Activated T-cell treated with anti-CD3 and anti-CD28 coated beads, Interleukin-2, amount 50 U/mL, for 1 hour (primary cell): ENCODE measurements at regions not wholly inside any gene's neighbourhood (a gene's known extent, or its start where the extent isn't known, plus 50 kb on each side); places are given as distances from the start of the nearest gene placed in this dataset.
"Not testable (repeated sequence)": the region's sequence is repeated elsewhere in the genome, so short reads cannot be mapped to it uniquely, and the experiment has no call there.

ENCODE experiments used
- DNase-seq: peaks from one replicate; pipeline ENCODE4 v3.0.0-alpha.2; 2020

DNA sequence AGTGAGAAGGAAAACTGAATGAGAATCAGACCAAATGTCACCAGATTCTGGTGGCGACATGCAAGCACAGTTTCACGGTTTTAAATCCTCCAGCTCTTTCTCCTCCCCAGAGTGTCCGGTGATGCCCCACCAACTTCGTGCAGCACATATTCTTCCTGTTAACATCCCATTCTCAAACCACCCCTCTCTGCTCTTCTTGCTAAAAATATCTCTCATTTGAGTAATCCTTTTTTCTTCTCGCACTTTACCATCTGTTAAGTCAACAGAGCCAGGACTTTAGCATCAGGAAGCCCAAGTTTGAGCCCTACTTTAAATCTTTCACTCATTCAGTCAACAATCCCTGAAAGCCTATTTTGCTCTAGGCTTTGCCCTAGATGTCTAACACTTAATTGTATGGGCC lies 68.2 kb upstream of the VGLL4 start:
- no peak for DNase-seq

DNA sequence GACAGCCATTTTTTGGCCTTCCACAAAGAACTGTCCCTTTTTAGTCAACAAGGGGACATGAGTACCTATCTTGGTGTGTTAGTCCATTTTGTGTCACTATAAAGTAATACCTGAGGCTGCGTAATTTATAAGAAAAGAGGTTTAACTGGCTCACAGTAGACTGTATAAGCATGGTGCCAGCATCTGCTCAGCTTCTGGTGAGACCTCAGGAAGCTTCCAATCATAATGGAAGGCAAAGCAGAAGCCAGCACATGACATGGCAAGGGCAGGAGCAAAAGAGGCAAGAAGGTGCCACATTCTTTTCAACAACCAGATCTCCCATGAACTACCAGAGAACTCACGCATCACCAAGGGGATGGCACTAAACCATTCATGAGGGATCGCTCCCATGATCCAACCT lies 66.1 kb upstream of the VGLL4 start:
- no peak for DNase-seq

DNA sequence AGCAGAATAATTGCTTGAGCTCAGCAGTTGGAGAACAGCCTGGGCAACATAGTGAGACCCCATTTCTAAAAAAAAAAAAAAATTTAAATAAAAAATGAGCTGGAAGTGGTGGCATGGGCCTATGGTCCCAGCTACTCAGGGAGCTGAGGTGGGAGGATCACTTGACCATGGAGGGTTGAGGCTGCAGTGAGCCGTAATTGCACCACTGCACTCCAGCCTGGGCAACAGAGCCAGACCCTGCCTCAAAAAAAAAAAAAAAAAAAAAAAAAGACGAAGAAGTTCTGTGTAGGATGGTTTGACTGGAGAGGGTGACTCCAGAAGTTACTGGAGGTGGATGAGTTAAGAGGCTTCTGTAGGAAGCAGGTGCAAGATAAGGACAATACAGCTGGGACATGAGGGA lies 63.4 kb upstream of the VGLL4 start:
- DNase-seq: not testable (repeated sequence)

DNA sequence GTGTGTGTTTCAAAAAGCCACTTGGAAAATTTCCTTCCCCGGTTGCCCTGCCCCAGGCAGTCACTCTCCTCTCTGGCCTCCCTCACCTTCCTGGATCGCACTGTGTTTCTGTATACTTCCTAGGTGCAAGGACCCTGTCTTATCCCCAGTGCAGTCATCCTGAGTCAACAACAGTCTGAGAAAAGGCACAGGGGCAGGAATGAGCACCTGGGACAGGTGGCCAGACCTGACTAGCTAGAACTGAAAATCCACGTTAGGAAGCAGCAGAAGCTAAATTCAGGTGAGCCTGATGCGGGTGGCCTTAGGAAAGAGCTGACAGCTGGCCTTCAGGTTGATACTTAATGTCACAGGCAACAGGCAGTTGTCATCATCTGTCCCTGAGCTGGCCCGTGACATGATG lies 62.9 kb upstream of the VGLL4 start:
- DNase-seq: no peak

DNA sequence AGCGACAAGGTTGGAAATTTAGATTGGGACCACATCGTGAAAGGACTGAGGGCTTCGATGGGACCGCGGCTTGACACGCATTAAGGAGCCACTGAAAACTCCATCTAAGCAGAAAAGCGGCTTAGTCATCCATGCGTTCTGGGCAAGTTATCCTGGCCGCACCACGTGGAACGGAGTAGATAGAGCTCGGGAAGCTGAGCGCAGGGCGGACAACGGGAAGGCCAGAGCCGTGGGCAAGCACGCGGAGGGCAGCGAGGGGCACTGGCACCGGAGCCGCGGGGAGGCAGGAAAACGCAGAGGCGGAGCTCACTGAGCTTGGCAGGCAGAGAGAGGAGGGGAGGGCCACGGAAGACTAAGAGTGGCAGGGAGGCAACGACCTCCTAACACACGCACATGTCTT lies 61.3 kb upstream of the VGLL4 start:
- no peak for DNase-seq

DNA sequence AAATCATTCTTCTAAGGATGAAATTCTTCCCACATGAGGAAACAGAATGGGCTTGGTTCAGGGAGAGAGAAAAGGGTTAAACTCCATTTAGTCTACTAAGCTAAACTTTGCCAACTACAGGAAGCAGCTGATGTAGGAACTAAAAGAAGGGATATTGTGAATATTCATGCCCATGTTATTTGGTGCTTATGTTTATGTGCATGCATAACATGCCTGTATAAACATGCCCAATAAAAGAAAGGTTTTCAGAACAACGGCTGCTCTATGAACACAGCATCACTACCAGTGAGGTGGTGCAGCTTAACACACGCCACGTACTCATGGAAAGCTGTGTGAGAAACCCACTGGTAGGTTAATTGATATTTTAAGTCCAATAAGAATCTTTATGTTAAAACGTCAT lies 59.4 kb upstream of the VGLL4 start:
- no peak for DNase-seq

DNA sequence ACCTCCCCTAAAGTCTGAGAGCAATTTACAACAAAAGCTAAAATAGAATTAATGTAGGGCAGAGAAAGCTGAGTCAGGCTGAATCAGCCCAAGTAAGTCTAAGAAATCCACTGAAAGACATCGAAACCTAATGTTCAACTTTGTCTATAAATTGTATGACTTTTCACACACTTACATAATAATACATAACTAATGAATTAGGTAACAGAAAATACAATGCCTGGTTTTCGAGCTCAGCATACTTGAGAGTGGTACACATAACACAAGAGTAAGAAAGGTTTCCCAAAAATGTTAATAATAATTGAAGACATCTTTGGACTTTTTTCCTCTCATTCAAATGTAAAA lies 55.3 kb upstream of the VGLL4 start:
- no peak for DNase-seq

DNA sequence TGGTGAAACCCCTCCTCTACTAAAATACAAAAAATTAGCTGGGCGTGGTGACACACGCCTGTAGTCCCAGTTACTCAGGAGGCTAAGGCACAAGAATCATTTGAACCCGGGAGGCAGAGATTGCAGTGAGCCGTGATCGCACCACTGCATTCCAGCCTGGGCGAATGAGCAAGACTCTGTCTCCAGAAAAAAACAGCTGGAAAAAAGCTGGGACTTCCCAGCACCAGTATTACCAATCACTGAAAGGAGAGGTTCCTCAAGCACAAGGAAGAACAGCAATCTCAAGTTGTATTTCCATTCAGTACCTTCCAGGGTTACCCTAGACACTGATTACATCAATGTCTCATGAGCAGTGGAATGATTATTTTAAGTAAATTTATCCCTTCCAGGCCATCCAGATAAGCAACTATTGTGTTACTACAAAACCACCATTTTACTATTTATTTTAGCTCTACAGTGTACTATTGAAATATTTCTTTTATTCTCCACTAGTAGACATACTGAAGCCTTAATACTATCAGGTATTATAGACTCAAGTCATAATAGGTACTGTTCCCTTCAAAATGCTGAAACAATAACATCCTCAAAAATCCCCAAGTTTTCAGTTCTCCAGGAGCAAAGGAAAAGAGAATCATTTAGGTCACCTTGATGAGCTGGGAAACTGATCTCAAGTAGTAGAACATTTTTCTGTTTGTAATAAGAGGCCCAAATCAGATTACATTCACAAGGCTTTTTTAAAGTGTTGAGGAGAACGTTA lies 54.8 kb upstream of the VGLL4 start:
- no peak for DNase-seq

DNA sequence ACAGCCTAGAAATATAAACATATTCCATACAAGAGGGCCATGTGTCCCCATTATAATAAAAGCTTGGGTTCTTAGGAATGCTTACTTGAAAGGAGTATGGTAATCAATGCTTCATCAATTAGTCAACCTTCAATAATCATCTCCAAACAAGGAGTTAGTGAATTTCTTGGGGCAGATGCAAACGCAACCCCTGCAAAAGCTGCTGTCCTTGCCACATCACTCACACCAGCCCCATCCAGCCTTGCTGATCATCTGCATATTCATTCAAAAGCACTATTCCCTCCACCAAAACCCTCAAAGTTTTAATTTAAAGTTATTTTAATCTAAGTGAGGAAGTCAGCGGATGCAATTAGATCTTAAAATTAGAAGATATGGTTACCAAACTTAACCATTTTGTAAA lies 54.0 kb upstream of the VGLL4 start:
- DNase-seq: no peak

DNA sequence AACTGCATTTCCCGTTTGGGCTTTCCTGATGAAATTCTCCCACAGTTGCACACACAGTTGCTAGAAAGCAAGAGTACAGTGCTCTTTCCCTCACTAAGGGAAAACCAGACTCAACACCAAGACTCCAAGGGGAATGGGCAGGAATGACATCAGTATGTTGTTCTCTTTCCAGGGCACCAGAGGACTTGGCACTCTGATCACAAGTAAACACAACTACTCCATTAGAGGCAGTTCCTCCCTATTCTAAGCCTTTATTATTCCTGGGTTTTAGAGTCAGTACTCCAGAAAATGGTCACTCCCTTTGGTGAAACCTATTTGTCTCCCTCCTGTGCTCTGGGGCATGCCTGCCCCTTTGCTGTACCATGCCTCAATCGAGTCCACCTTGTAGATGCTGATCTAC lies 52.3 kb upstream of the VGLL4 start:
- DNase-seq: no peak
